ENCODE measurements at regions not wholly inside any gene's neighbourhood (a gene's known extent, or its start where the extent isn't known, plus 50 kb on each side); places are given as distances from the start of the nearest gene placed in this dataset.
"Not testable (repeated sequence)": the region's sequence is repeated elsewhere in the genome, so short reads cannot be mapped to it uniquely, and the experiment has no call there.

GRCh38 chr4:31125496-31125895 is 405.3 kb downstream of the PCDH7 start:
- no peak for DNase-seq

- DNase-seq = no peak
These were observed 406.8 kb downstream of the PCDH7 start for GRCh38 chr4:31126881-31127398.

- DNase-seq = no peak
These were observed 410.8 kb downstream of the PCDH7 start for GRCh38 chr4:31130930-31131329.

- no peak for DNase-seq
These were observed 414.6 kb downstream of the PCDH7 start for GRCh38 chr4:31134720-31135119.

- no peak for DNase-seq
These were observed 419.6 kb downstream of the PCDH7 start for GRCh38 chr4:31139767-31140166.

GRCh38 chr4:31141095-31141831 is 421.1 kb downstream of the PCDH7 start:
- DNase-seq = no peak

- DNase-seq = no peak
These were observed 421.6 kb downstream of the PCDH7 start for GRCh38 chr4:31141832-31142142.

GRCh38 chr4:31146366-31146765 is 426.2 kb downstream of the PCDH7 start:
- DNase-seq = no peak

- no peak for DNase-seq
These were observed 428.8 kb downstream of the PCDH7 start for GRCh38 chr4:31148990-31149389.

- no peak for DNase-seq
These were observed 436.1 kb downstream of the PCDH7 start for GRCh38 chr4:31156221-31156620.

GRCh38 chr4:31160146-31160545 is 440.0 kb downstream of the PCDH7 start:
- DNase-seq = no peak

- no peak for DNase-seq
These were observed 449.7 kb downstream of the PCDH7 start for GRCh38 chr4:31169846-31170245.

GRCh38 chr4:31171362-31171761 is 451.2 kb downstream of the PCDH7 start:
- DNase-seq = no peak

- no peak for DNase-seq
These were observed 455.2 kb downstream of the PCDH7 start for GRCh38 chr4:31175242-31175910.

- DNase-seq = no peak
These were observed 463.1 kb downstream of the PCDH7 start for GRCh38 chr4:31183256-31183655.

- DNase-seq = no peak
These were observed 464.9 kb downstream of the PCDH7 start for GRCh38 chr4:31185014-31185585.

GRCh38 chr4:31187979-31188378 is 467.8 kb downstream of the PCDH7 start:
- DNase-seq = no peak

- DNase-seq = no peak
These were observed 469.8 kb downstream of the PCDH7 start for GRCh38 chr4:31189938-31190337.

GRCh38 chr4:31190671-31191070 is 470.5 kb downstream of the PCDH7 start:
- DNase-seq = no peak

GRCh38 chr4:31192341-31192740 is 472.2 kb downstream of the PCDH7 start:
- no peak for DNase-seq

GRCh38 chr4:31193521-31193920 is 473.4 kb downstream of the PCDH7 start:
- no peak for DNase-seq

- no peak for DNase-seq
These were observed 474.7 kb downstream of the PCDH7 start for GRCh38 chr4:31194823-31195222.

GRCh38 chr4:31199644-31200043 is 479.5 kb downstream of the PCDH7 start:
- DNase-seq = no peak

- DNase-seq = not testable (repeated sequence)
These were observed 481.9 kb downstream of the PCDH7 start for GRCh38 chr4:31202054-31202453.
